Upper lobe of left lung (tissue), 6 donors: ENCODE measurements at regions not wholly inside any gene's neighbourhood (a gene's known extent, or its start where the extent isn't known, plus 50 kb on each side); places are given as distances from the start of the nearest gene placed in this dataset.

Experiments used
- ATAC-seq, 2 donors: fragments of 200-7000 bp; cut with Tn5 transposase; one replicate each; pipeline ENCODE4 v1.9.1; 2022; ENCODE audit warnings: mild to moderate bottlenecking in 2 of 2, moderate library complexity in 2 of 2; ENCODE audit not compliant: low FRiP score in 2 of 2
- DNase-seq, 2 donors: peaks; one replicate each; pipeline ENCODE4 v3.0.0-alpha.2; 2019 to 2020
- H3K27ac ChIP-seq, 4 donors: fragments of 200-600 bp; sonication (generic); one replicate each; pipeline ENCODE4 v1.5.1; 2016 to 2019
- H3K27me3 ChIP-seq, 4 donors: fragments of 200-600 bp; sonication (generic); one replicate each; pipeline ENCODE4 v1.5.1; 2017 to 2019
- H3K36me3 ChIP-seq, 4 donors: fragments of 200-600 bp; sonication (generic); one replicate each; pipeline ENCODE4 v1.5.1; 2016 to 2019
- H3K4me1 ChIP-seq, 4 donors: fragments of 200-600 bp; sonication (generic); one replicate each; pipeline ENCODE4 v1.5.1; 2018 to 2019
- H3K4me3 ChIP-seq, 4 donors: fragments of 200-600 bp; sonication (generic); one replicate each; pipeline ENCODE4 v1.5.1; 2017 to 2019; ENCODE audit warnings: mild to moderate bottlenecking in 2 of 4, moderate library complexity in 1 of 4
- H3K9me3 ChIP-seq, 4 donors: fragments of 200-600 bp; sonication (generic); one replicate each; pipeline ENCODE4 v1.5.1; 2018 to 2019
- EP300 ChIP-seq, 4 donors: sonication (generic); formaldehyde crosslinking; IDR thresholded peaks; one replicate each; pipeline ENCODE4 v1.5.1; 2017; ENCODE audit warnings: antibody characterized with exemption in 4 of 4, control low read depth in 2 of 4
- POLR2A ChIP-seq, 4 donors: fragments of 450-650 bp; IDR thresholded peaks; one replicate each; pipeline ENCODE4 v1.5.1; 2016 to 2017; ENCODE audit warnings: antibody characterized with exemption in 4 of 4, mild to moderate bottlenecking in 2 of 4
- POLR2AphosphoS5 ChIP-seq, 2 donors: sonication (generic); formaldehyde crosslinking; IDR thresholded peaks; one replicate each; pipeline ENCODE4 v1.5.1; 2017; ENCODE audit warnings: antibody characterized with exemption in 2 of 2
- WGBS, 2 donors: methylation state at CpG; one replicate each; pipeline ENCODE4 v1.1.5; 2017 to 2018; 5-methylcytosine and 5-hydroxymethylcytosine counted together
- TF ChIP-seq, protein P1 (sequence below), 6 experiments: fragments of 450-650 bp in 4 of 6; fragments of 200-600 bp in 2 of 6; sonication (generic) in 2 of 6; IDR thresholded peaks; one replicate each; pipeline ENCODE4 v1.5.1; 2016 to 2019; ENCODE audit warnings: antibody characterized with exemption in 6 of 6
- donor health status: DM: no; HTN: no; CAD: no; lungs with moderate emphysema.
- donor health status: DM: no; HTN: yes; CAD: no; lungs with severe emphysema.

DNA sequence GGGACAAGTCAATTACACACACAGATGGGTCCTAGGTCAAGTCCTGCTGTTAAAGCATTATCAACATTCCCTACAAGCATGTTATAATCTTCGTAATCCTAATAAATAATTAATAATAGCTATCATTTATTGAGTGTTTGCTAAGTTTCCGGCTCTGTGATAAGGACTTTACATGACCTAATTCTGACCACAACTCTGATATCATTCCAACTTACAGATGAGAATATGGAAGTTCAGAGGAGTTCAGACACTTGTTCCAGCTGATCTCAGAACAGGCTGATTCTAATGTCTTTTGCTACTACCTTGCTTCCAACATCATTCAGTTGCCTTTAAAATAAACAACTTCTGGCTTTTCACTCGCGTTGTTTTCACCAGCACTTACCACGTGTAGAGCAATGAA, 770.1 kb upstream of the CXADR start:
- no peak overlapping the region for H3K27ac ChIP-seq
- H3K4me3 ChIP-seq = no peak overlapping the region
- no peaks in the 10 kb centered on the region for H3K27me3 ChIP-seq
- no peak for TF ChIP-seq POLR2AphosphoS5 (IDR thresholded peaks at IDR 0.05)
- TF ChIP-seq POLR2A (IDR thresholded peaks at IDR 0.05) = no peak
- TF ChIP-seq EP300 (IDR thresholded peaks at IDR 0.05) = no peak
- TF ChIP-seq, protein P1, sequence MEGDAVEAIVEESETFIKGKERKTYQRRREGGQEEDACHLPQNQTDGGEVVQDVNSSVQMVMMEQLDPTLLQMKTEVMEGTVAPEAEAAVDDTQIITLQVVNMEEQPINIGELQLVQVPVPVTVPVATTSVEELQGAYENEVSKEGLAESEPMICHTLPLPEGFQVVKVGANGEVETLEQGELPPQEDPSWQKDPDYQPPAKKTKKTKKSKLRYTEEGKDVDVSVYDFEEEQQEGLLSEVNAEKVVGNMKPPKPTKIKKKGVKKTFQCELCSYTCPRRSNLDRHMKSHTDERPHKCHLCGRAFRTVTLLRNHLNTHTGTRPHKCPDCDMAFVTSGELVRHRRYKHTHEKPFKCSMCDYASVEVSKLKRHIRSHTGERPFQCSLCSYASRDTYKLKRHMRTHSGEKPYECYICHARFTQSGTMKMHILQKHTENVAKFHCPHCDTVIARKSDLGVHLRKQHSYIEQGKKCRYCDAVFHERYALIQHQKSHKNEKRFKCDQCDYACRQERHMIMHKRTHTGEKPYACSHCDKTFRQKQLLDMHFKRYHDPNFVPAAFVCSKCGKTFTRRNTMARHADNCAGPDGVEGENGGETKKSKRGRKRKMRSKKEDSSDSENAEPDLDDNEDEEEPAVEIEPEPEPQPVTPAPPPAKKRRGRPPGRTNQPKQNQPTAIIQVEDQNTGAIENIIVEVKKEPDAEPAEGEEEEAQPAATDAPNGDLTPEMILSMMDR (IDR thresholded peaks at IDR 0.05) = no peak
- H3K9me3 ChIP-seq = no peaks in the 10 kb centered on the region
- DNase-seq = no peak
- no peaks in the 10 kb centered on the region for H3K4me1 ChIP-seq
- ATAC-seq = peak in 1 of 2 donors; percentile 44
- WGBS, 2 donors = 61 to 63% methylated on average over 5 of the region's 5 CpGs
- H3K36me3 ChIP-seq = no peaks in the 10 kb centered on the region

DNA sequence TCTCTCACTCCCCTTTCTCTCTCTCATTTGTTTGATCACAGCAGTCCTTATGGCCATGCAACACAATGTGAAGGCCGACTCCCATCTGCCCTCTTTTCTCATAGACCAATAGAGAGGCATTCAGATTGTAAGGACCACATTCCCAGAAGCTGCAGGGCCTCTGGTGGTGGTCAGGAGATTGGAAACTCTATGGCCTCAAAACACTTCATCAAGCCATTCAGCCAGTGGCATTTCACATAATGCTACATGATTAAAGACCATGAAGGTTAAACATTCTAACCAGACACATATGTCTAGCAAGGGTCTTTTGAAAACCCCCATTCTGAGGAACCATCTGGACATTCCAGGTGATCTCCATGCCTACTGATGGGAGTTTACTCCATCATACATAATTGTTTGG, 769.5 kb upstream of the CXADR start:
- H3K4me1 ChIP-seq = no peaks in the 10 kb centered on the region
- no peak for ATAC-seq
- no peak overlapping the region for H3K27ac ChIP-seq
- no peaks in the 10 kb centered on the region for H3K9me3 ChIP-seq
- WGBS, 2 donors = 90 to 92% methylated on average over 1 of the region's 1 CpG
- H3K4me3 ChIP-seq = no peak overlapping the region
- H3K36me3 ChIP-seq = no peaks in the 10 kb centered on the region
- TF ChIP-seq, protein P1 (IDR thresholded peaks at IDR 0.05) = no peak
- TF ChIP-seq POLR2A (IDR thresholded peaks at IDR 0.05) = no peak
- TF ChIP-seq POLR2AphosphoS5 (IDR thresholded peaks at IDR 0.05) = no peak
- no peak for TF ChIP-seq EP300 (IDR thresholded peaks at IDR 0.05)
- no peak for DNase-seq
- H3K27me3 ChIP-seq = no peaks in the 10 kb centered on the region

DNA sequence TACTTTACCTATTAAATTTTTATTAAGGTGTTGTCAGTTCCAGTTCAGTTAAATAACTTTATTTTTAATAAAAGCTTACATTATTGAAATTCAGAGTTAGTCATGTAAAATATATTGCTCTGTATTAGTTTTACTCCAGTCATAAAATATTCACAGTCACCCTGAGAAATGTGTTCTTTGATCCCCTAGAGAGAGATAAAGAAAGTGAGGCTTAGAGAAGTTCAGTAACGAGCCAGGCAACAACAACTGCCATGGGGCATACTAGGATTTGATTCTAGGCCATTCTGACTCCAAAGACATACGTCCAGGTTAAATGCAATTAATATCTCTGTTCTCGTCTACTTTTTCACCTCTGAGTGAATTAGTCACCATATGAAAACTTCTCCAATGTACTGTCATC, 761.9 kb upstream of the CXADR start:
- Histone ChIP-seq H3K4me3 (no peak overlapping the region), H3K27me3 (no peaks in the 10 kb centered on the region), H3K9me3 (no peaks in the 10 kb centered on the region), H3K36me3 (no peaks in the 10 kb centered on the region), H3K27ac (no peak overlapping the region), H3K4me1 (no peaks in the 10 kb centered on the region)
- TF ChIP-seq POLR2A (IDR thresholded peaks at IDR 0.05) = no peak
- TF ChIP-seq, protein P1 (IDR thresholded peaks at IDR 0.05) = no peak
- no peak for TF ChIP-seq EP300 (IDR thresholded peaks at IDR 0.05)
- TF ChIP-seq POLR2AphosphoS5 (IDR thresholded peaks at IDR 0.05) = no peak
- WGBS, 2 donors = 81 to 83% methylated on average over 3 of the region's 3 CpGs
- DNase-seq = no peak
- no peak for ATAC-seq

DNA sequence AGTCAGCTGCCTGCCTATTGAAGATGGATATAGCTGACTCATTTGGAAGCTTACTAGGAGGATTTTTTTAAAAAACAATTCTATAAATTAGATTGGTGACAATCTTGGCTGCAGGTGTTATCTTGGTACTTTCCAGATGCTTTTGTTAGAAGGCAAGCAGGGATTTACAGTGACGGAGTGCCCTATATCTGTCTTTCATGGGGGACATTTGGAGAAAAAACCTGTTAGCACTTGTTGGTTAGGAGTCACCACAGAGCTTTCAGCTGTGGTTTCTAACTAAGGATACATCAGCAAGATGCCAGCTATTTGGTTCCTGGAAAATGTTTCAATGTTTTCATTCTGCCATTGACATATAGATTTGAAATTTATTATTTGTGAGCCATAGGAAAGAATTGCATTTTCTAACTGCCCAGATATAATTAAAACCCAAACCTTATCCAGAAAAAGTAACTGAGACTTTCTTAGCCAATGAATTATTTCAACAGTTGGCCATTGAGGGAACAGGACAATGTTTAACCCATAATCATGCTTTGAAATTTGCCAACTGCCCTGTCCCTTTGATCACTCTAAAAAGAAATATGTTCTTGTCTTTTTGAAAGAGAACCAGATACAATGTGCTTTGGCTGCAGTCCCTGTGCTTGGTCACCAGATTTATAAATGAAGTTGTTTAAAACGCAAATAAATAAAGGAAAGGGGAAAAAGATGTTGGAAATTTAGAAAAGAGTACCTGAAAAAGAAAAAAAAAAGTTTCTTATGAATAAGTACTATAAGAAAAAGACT, 761.0 kb upstream of the CXADR start:
- DNase-seq = no peak
- H3K4me3 ChIP-seq = no peak overlapping the region
- no peaks in the 10 kb centered on the region for H3K27me3 ChIP-seq
- no peak for ATAC-seq
- H3K36me3 ChIP-seq = no peaks in the 10 kb centered on the region
- H3K27ac ChIP-seq = no peak overlapping the region
- no peaks in the 10 kb centered on the region for H3K4me1 ChIP-seq
- 58 to 73% methylated on average over 2 of the region's 2 CpGs for WGBS, 2 donors
- H3K9me3 ChIP-seq = no peaks in the 10 kb centered on the region
- TF ChIP-seq POLR2AphosphoS5 (IDR thresholded peaks at IDR 0.05) (no peak), EP300 (IDR thresholded peaks at IDR 0.05) (no peak), POLR2A (IDR thresholded peaks at IDR 0.05) (no peak)
- TF ChIP-seq, protein P1 (IDR thresholded peaks at IDR 0.05) = no peak

DNA sequence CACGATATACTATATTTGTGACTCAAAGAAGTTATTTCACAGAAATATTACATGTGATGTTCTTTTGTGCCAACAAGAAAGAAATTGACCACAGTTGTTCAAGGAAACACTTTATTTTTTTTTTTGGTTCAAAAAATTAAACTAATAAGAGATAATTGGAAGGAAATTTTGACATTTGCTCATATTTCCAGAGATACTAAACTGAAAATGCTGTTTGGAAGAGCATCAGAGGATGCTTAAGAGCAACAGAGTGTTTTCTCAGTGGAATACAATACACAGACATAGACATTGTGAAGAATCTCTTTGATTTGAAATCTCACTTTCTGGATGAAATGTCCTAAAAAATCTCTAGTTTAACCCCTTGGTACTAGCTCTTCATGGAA, 760.4 kb upstream of the CXADR start:
- no peaks in the 10 kb centered on the region for H3K27me3 ChIP-seq
- WGBS, 2 donors = 76 to 77% methylated on average over 1 of the region's 1 CpG
- H3K4me1 ChIP-seq = no peaks in the 10 kb centered on the region
- no peak for ATAC-seq
- no peak for TF ChIP-seq POLR2A (IDR thresholded peaks at IDR 0.05)
- TF ChIP-seq, protein P1 (IDR thresholded peaks at IDR 0.05) = no peak
- TF ChIP-seq POLR2AphosphoS5 (IDR thresholded peaks at IDR 0.05) = no peak
- no peak for TF ChIP-seq EP300 (IDR thresholded peaks at IDR 0.05)
- no peak overlapping the region for H3K27ac ChIP-seq
- no peaks in the 10 kb centered on the region for H3K9me3 ChIP-seq
- no peaks in the 10 kb centered on the region for H3K36me3 ChIP-seq
- H3K4me3 ChIP-seq = no peak overlapping the region
- no peak for DNase-seq
